ENCODE measurements at regions not wholly inside any gene's neighbourhood (a gene's known extent, or its start where the extent isn't known, plus 50 kb on each side); places are given as distances from the start of the nearest gene placed in this dataset.

DNA sequence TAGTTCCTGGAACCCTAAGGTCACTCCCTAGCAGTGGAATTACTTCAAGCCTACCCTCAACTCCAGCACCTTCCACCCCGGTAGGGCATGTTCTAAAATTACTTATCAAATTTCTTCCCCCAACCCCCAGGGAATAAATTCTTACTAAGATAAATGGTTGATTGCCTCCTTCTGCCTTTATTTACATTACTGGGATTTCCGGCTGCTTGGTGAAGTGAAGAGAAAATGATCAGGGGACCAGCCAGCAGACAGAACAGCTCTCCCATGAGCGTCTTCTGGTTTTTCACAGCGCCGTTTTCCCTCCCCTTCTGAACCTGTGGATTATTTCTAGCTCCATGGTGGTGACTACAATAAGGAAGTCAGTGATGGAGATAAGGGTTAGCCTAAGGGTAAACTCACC is 521.5 kb upstream of the PPP2R3A start:
- TF ChIP-seq, protein P1, sequence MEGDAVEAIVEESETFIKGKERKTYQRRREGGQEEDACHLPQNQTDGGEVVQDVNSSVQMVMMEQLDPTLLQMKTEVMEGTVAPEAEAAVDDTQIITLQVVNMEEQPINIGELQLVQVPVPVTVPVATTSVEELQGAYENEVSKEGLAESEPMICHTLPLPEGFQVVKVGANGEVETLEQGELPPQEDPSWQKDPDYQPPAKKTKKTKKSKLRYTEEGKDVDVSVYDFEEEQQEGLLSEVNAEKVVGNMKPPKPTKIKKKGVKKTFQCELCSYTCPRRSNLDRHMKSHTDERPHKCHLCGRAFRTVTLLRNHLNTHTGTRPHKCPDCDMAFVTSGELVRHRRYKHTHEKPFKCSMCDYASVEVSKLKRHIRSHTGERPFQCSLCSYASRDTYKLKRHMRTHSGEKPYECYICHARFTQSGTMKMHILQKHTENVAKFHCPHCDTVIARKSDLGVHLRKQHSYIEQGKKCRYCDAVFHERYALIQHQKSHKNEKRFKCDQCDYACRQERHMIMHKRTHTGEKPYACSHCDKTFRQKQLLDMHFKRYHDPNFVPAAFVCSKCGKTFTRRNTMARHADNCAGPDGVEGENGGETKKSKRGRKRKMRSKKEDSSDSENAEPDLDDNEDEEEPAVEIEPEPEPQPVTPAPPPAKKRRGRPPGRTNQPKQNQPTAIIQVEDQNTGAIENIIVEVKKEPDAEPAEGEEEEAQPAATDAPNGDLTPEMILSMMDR (IDR thresholded peaks at IDR 0.05) = no peak
- no peak for TF ChIP-seq POLR2A (IDR thresholded peaks at IDR 0.05)
